GM19372 (cell line): ENCODE measurements at regions not wholly inside any gene's neighbourhood (a gene's known extent, or its start where the extent isn't known, plus 50 kb on each side); places are given as distances from the start of the nearest gene placed in this dataset.
"Not testable (repeated sequence)": the region's sequence is repeated elsewhere in the genome, so short reads cannot be mapped to it uniquely, and the experiment has no call there.

ENCODE experiments used
- ATAC-seq: cut with Tn5 transposase; IDR thresholded peaks from one replicate; pipeline ENCODE4 v1.9.1; 2021; ENCODE audit warnings: mild to moderate bottlenecking, low read depth, moderate library complexity; ENCODE audit not compliant: unreplicated experiment

- ATAC-seq = no peak
Observed at GRCh38 chr1:189305279-189305678, 1172.4 kb downstream of the BRINP3 start.

- ATAC-seq = no peak
Observed at GRCh38 chr1:189311915-189312314, 1165.7 kb downstream of the BRINP3 start.

GRCh38 chr1:189312499-189312898 lies 1165.2 kb downstream of the BRINP3 start:
- ATAC-seq = no peak

GRCh38 chr1:189313488-189313887 lies 1164.2 kb downstream of the BRINP3 start:
- ATAC-seq = no peak

GRCh38 chr1:189315035-189315901 lies 1162.4 kb downstream of the BRINP3 start:
- ATAC-seq = no peak

- no peak for ATAC-seq
Observed at GRCh38 chr1:189323091-189323490, 1154.6 kb downstream of the BRINP3 start.

- not testable (repeated sequence) for ATAC-seq
Observed at GRCh38 chr1:189331071-189331470, 1146.6 kb downstream of the BRINP3 start.

- no peak for ATAC-seq
Observed at GRCh38 chr1:189336115-189337100, 1141.3 kb downstream of the BRINP3 start.

- ATAC-seq = no peak
Observed at GRCh38 chr1:189349607-189350006, 1128.1 kb downstream of the BRINP3 start.

GRCh38 chr1:189350983-189351616 lies 1126.6 kb downstream of the BRINP3 start:
- no peak for ATAC-seq

- no peak for ATAC-seq
Observed at GRCh38 chr1:189351960-189352359, 1125.7 kb downstream of the BRINP3 start.

- no peak for ATAC-seq
Observed at GRCh38 chr1:189356206-189356605, 1121.5 kb downstream of the BRINP3 start.

GRCh38 chr1:189357317-189357716 lies 1120.3 kb downstream of the BRINP3 start:
- ATAC-seq = no peak

- ATAC-seq = no peak
Observed at GRCh38 chr1:189369612-189370011, 1108.1 kb downstream of the BRINP3 start.

GRCh38 chr1:189374816-189375215 lies 1102.8 kb downstream of the BRINP3 start:
- ATAC-seq = no peak

- ATAC-seq = no peak
Observed at GRCh38 chr1:189405419-189405818, 1072.2 kb downstream of the BRINP3 start.

GRCh38 chr1:189409774-189410173 lies 1067.9 kb downstream of the BRINP3 start:
- ATAC-seq = no peak

GRCh38 chr1:189424746-189425331 lies 1052.8 kb downstream of the BRINP3 start:
- no peak for ATAC-seq

- no peak for ATAC-seq
Observed at GRCh38 chr1:189429610-189430009, 1048.1 kb downstream of the BRINP3 start.

- ATAC-seq = no peak
Observed at GRCh38 chr1:189431447-189431846, 1046.2 kb downstream of the BRINP3 start.
